Sigmoid colon (tissue), 3 donors: ENCODE measurements at regions not wholly inside any gene's neighbourhood (a gene's known extent, or its start where the extent isn't known, plus 50 kb on each side); places are given as distances from the start of the nearest gene placed in this dataset.

Experiments used
- POLR2A ChIP-seq, 2 donors: fragments of 450-650 bp; IDR thresholded peaks; one replicate each; pipeline ENCODE4 v1.6.1; 2016; ENCODE audit warnings: antibody characterized with exemption in 2 of 2, mild to moderate bottlenecking in 2 of 2, moderate library complexity in 2 of 2
- TF ChIP-seq, protein P1 (sequence below), 4 experiments: fragments of 450-650 bp in 3 of 4; fragments of 200-600 bp in 1 of 4; IDR thresholded peaks; one replicate each; pipeline ENCODE4 v1.5.1; 2016 to 2019; ENCODE audit warnings: antibody characterized with exemption in 4 of 4, mild to moderate bottlenecking in 3 of 4, moderate library complexity in 2 of 4

DNA sequence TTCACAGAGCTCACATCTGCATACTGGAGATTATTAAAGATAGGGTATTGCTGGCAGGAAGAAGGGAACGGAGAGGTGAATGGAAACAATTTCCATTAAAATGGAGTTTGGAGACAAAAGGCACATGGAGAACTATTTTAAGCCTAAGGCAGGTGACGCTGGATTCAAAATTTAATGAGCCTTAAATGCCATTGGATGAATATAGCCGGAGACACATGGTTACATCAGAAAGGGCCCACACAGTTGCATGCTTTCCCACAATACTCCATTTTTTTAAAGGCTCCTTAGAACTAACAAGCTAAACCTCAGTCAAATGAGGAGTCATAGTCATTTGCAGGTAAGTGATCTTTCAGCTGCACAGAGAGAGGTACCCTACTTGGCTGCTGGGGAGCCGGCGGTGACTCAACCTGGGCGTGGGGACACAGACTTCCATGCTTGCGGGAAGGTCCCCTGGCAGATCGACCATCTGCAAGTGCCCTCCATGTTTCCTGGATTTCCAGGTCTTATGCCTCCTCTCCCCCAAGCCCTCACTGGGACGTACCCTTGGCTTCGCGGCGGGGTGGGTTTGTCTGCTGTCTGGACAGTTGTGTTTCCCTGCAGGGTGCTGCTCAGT lies 259.2 kb downstream of the CBLN1 start:
- TF ChIP-seq, protein P1, sequence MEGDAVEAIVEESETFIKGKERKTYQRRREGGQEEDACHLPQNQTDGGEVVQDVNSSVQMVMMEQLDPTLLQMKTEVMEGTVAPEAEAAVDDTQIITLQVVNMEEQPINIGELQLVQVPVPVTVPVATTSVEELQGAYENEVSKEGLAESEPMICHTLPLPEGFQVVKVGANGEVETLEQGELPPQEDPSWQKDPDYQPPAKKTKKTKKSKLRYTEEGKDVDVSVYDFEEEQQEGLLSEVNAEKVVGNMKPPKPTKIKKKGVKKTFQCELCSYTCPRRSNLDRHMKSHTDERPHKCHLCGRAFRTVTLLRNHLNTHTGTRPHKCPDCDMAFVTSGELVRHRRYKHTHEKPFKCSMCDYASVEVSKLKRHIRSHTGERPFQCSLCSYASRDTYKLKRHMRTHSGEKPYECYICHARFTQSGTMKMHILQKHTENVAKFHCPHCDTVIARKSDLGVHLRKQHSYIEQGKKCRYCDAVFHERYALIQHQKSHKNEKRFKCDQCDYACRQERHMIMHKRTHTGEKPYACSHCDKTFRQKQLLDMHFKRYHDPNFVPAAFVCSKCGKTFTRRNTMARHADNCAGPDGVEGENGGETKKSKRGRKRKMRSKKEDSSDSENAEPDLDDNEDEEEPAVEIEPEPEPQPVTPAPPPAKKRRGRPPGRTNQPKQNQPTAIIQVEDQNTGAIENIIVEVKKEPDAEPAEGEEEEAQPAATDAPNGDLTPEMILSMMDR (IDR thresholded peaks at IDR 0.05), result no peak
- no peak for TF ChIP-seq POLR2A (IDR thresholded peaks at IDR 0.05)
